MM.1S (cell line): ENCODE measurements at regions not wholly inside any gene's neighbourhood (a gene's known extent, or its start where the extent isn't known, plus 50 kb on each side); places are given as distances from the start of the nearest gene placed in this dataset.

Experiments used
- DNase-seq: peaks from one replicate; pipeline ENCODE4 v3.0.0-alpha.2; 2015
- H2AFZ ChIP-seq: fragments of 300-600 bp; sonication (generic); 2 replicates; pipeline ENCODE4 v1.6.0; 2016; ENCODE audit warnings: antibody characterized with exemption, low read length
- H3F3A ChIP-seq: fragments of 300-600 bp; sonication (generic); 2 replicates; pipeline ENCODE4 v1.6.1; 2016; ENCODE audit warnings: mild to moderate bottlenecking, antibody characterized with exemption, low read length, moderate library complexity, mixed read lengths; ENCODE audit not compliant: insufficient read depth
- H3K27ac ChIP-seq: fragments of 300-600 bp; sonication (generic); 2 replicates; pipeline ENCODE4 v1.5.1; 2016; ENCODE audit warnings: mild to moderate bottlenecking, low read length
- H3K27me3 ChIP-seq: fragments of 300-600 bp; sonication (generic); replicated peaks from 2 replicates; pipeline ENCODE4 v1.6.0; 2016; ENCODE audit warnings: low read length; ENCODE audit not compliant: insufficient read depth
- H3K36me3 ChIP-seq: fragments of 300-600 bp; sonication (generic); replicated peaks from 2 replicates; pipeline ENCODE4 v1.6.1; 2016; ENCODE audit warnings: mild to moderate bottlenecking, low read length, mixed read lengths; ENCODE audit not compliant: insufficient read depth
- H3K4me1 ChIP-seq: fragments of 300-600 bp; sonication (generic); 2 replicates; pipeline ENCODE4 v1.6.1; 2016; ENCODE audit warnings: low read length, mixed read lengths
- H3K4me2 ChIP-seq: fragments of 300-600 bp; sonication (generic); 2 replicates; pipeline ENCODE4 v1.6.0; 2016; ENCODE audit warnings: low read depth, low read length
- H3K4me3 ChIP-seq: fragments of 300-600 bp; sonication (generic); 2 replicates; pipeline ENCODE4 v1.5.1; 2016; ENCODE audit warnings: low read length, mixed read lengths
- H3K79me2 ChIP-seq: fragments of 300-600 bp; sonication (generic); 2 replicates; pipeline ENCODE4 v1.6.1; 2016; ENCODE audit warnings: mixed run types, low read length, mixed read lengths
- H3K9ac ChIP-seq: fragments of 300-600 bp; sonication (generic); 2 replicates; pipeline ENCODE4 v1.6.1; 2016; ENCODE audit warnings: low read length, mixed read lengths
- H3K9me2 ChIP-seq: fragments of 300-600 bp; sonication (generic); replicated peaks from 2 replicates; pipeline ENCODE4 v1.6.1; 2016; ENCODE audit warnings: mild to moderate bottlenecking, low read length, mixed read lengths; ENCODE audit not compliant: insufficient read depth
- H3K9me3 ChIP-seq: fragments of 300-600 bp; sonication (generic); replicated peaks from 2 replicates; pipeline ENCODE4 v1.6.1; 2016; ENCODE audit warnings: mild to moderate bottlenecking, low read length, mixed read lengths; ENCODE audit not compliant: insufficient read depth
- H4K20me1 ChIP-seq: fragments of 300-600 bp; sonication (generic); 2 replicates; pipeline ENCODE4 v1.6.1; 2016; ENCODE audit warnings: mild to moderate bottlenecking, low read length, moderate library complexity, mixed read lengths; ENCODE audit not compliant: insufficient read depth
- CTCF ChIP-seq: fragments of 300-600 bp; sonication (generic); IDR thresholded peaks from 2 replicates; pipeline ENCODE4 v1.5.1; 2016; ENCODE audit warnings: antibody characterized with exemption, low read length, mixed read lengths
- EZH2 ChIP-seq: fragments of 300-600 bp; sonication (generic); optimal IDR thresholded peaks from 2 replicates; pipeline ENCODE3; 2017; ENCODE audit warnings: low read depth, mild to moderate bottlenecking, antibody characterized with exemption, low read length, mixed read lengths
- EZH2phosphoT487 ChIP-seq: fragments of 300-600 bp; sonication (generic); IDR thresholded peaks from 2 replicates; pipeline ENCODE4 v1.6.1; 2018; ENCODE audit warnings: antibody characterized with exemption, low read length

GRCh38 chr9:134509281-134509680 is 132.3 kb upstream of the COL5A1 start:
- Histone ChIP-seq H3K4me3 (no peak overlapping the region), H3K36me3 (no peaks in the 10 kb centered on the region), H4K20me1 (no peaks in the 10 kb centered on the region), H2AFZ (no peak overlapping the region), H3K27me3 (peaks cover 68% of the 10 kb centered on the region), H3K79me2 (no peaks in the 10 kb centered on the region), H3K4me1 (no peaks in the 10 kb centered on the region), H3K9ac (no peak overlapping the region), H3K27ac (no peak overlapping the region), H3F3A (no peaks in the 10 kb centered on the region), H3K9me2 (no peaks in the 10 kb centered on the region), H3K9me3 (no peaks in the 10 kb centered on the region), H3K4me2 (no peak overlapping the region)
- no peak for DNase-seq
- TF ChIP-seq CTCF (no peak), EZH2phosphoT487 (no peak), EZH2 (no peak)

GRCh38 chr9:134509817-134510216 is 131.8 kb upstream of the COL5A1 start:
- Histone ChIP-seq H3K9me3 (no peaks in the 10 kb centered on the region), H3K4me2 (no peak overlapping the region), H3K27ac (no peak overlapping the region), H3K79me2 (no peaks in the 10 kb centered on the region), H3K9ac (no peak overlapping the region), H3F3A (no peaks in the 10 kb centered on the region), H3K4me3 (no peak overlapping the region), H3K27me3 (peaks cover 71% of the 10 kb centered on the region), H3K36me3 (no peaks in the 10 kb centered on the region), H3K4me1 (no peaks in the 10 kb centered on the region), H3K9me2 (no peaks in the 10 kb centered on the region), H4K20me1 (no peaks in the 10 kb centered on the region), H2AFZ (no peak overlapping the region)
- no peak for DNase-seq
- no peak for TF ChIP-seq EZH2
- TF ChIP-seq CTCF, result no peak
- no peak for TF ChIP-seq EZH2phosphoT487

GRCh38 chr9:134514503-134514902 is 127.1 kb upstream of the COL5A1 start:
- Histone ChIP-seq H3K27ac (no peak overlapping the region), H3K9me2 (no peaks in the 10 kb centered on the region), H3K4me2 (no peak overlapping the region), H3K27me3 (peaks cover 94% of the 10 kb centered on the region), H3K4me1 (no peaks in the 10 kb centered on the region), H3K9me3 (no peaks in the 10 kb centered on the region), H3K4me3 (no peak overlapping the region), H3K36me3 (no peaks in the 10 kb centered on the region), H3K9ac (no peak overlapping the region), H3K79me2 (no peaks in the 10 kb centered on the region), H2AFZ (no peak overlapping the region), H4K20me1 (no peaks in the 10 kb centered on the region), H3F3A (no peaks in the 10 kb centered on the region)
- TF ChIP-seq EZH2 (no peak), CTCF (no peak), EZH2phosphoT487 (no peak)
- DNase-seq, result no peak
